Neural cell (in vitro differentiated cells): ENCODE measurements at regions not wholly inside any gene's neighbourhood (a gene's known extent, or its start where the extent isn't known, plus 50 kb on each side); places are given as distances from the start of the nearest gene placed in this dataset.

Experiments used
- EP300 ChIP-seq: fragments of 450-650 bp; conservative IDR thresholded peaks from 2 replicates; pipeline ENCODE4 v1.6.1; 2014; ENCODE audit warnings: antibody characterized with exemption, mild to moderate bottlenecking, moderate library complexity; ENCODE audit not compliant: poor library complexity, severe bottlenecking
- EZH2 ChIP-seq: fragments of 200-600, 300-800 bp; shearing (Covaris generic), sonication (generic); IDR thresholded peaks from 2 replicates; pipeline ENCODE4 v1.6.1; 2014; ENCODE audit warnings: antibody characterized with exemption, low read length, borderline replicate concordance, mild to moderate bottlenecking; ENCODE audit not compliant: insufficient read depth, poor library complexity, severe bottlenecking
- MXI1 ChIP-seq: fragments of 450-650 bp; conservative IDR thresholded peaks from 2 replicates; pipeline ENCODE4 v1.6.1; 2014; ENCODE audit warnings: antibody characterized with exemption, mild to moderate bottlenecking; ENCODE audit not compliant: poor library complexity, severe bottlenecking
- POLR2AphosphoS5 ChIP-seq: IDR thresholded peaks from 2 replicates; pipeline ENCODE4 v1.6.1; 2012
- RAD21 ChIP-seq: fragments of 450-650 bp; conservative IDR thresholded peaks from 2 replicates; pipeline ENCODE4 v1.6.1; 2014; ENCODE audit warnings: antibody characterized with exemption, mild to moderate bottlenecking, moderate library complexity
- SMC3 ChIP-seq: fragments of 450-650 bp; conservative IDR thresholded peaks from 2 replicates; pipeline ENCODE4 v1.6.1; 2014; ENCODE audit warnings: antibody characterized with exemption, mild to moderate bottlenecking, moderate library complexity; ENCODE audit not compliant: poor library complexity
- TAF1 ChIP-seq: IDR thresholded peaks from 2 replicates; pipeline ENCODE4 v1.6.1; 2012; ENCODE audit warnings: low read depth
- TF ChIP-seq, protein P1 (sequence below): fragments of 450-650 bp; IDR thresholded peaks from 2 replicates; pipeline ENCODE4 v1.5.1; 2014; ENCODE audit warnings: antibody characterized with exemption, mild to moderate bottlenecking, moderate library complexity; ENCODE audit not compliant: poor library complexity, severe bottlenecking

DNA sequence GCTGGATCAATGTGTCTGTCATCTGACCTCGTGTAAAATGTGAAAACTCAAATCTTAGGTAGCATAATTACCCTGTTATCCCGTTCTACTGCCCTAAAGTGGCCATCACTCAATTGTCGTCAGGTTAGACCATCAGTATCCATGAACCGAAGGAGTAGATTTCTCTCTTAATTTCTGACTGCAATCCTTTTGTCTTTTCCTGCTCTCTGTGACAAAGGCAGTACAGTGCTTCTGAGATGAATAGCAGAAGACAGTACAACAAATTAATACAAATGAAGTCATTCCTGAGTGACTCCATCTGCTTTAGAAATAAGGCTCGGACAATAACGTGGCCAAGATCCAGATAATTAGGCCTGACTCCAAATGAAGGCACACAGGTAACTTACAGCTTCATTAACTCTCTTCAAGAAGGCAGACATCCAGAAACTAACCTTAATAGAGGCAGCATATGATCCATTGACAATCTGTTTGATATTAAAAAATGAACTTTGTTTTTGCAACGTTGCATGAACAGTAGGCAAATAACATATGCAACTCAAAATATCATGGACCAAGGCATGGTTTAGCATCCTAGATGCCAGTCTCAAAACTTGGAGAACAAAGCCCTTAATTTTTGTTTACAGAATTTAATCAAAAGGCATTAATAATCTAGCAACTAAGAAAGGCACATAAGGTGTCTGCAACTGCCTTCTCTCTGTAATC, 96.7 kb upstream of the CDH20 start:
- TF ChIP-seq EZH2, result no peak
- TF ChIP-seq, protein P1, sequence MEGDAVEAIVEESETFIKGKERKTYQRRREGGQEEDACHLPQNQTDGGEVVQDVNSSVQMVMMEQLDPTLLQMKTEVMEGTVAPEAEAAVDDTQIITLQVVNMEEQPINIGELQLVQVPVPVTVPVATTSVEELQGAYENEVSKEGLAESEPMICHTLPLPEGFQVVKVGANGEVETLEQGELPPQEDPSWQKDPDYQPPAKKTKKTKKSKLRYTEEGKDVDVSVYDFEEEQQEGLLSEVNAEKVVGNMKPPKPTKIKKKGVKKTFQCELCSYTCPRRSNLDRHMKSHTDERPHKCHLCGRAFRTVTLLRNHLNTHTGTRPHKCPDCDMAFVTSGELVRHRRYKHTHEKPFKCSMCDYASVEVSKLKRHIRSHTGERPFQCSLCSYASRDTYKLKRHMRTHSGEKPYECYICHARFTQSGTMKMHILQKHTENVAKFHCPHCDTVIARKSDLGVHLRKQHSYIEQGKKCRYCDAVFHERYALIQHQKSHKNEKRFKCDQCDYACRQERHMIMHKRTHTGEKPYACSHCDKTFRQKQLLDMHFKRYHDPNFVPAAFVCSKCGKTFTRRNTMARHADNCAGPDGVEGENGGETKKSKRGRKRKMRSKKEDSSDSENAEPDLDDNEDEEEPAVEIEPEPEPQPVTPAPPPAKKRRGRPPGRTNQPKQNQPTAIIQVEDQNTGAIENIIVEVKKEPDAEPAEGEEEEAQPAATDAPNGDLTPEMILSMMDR, result no peak
- TF ChIP-seq EP300, result no peak
- TF ChIP-seq TAF1, result no peak
- TF ChIP-seq POLR2AphosphoS5, result no peak
- TF ChIP-seq SMC3, result no peak
- no peak for TF ChIP-seq RAD21
- no peak for TF ChIP-seq MXI1
